HG03097 (cell line): ENCODE measurements at regions not wholly inside any gene's neighbourhood (a gene's known extent, or its start where the extent isn't known, plus 50 kb on each side); places are given as distances from the start of the nearest gene placed in this dataset.

Source experiments
- ATAC-seq: cut with Tn5 transposase; IDR thresholded peaks from one replicate; pipeline ENCODE4 v1.9.1; 2021; ENCODE audit not compliant: unreplicated experiment, low FRiP score

GRCh38 chr6:40274058-40274457, 313.1 kb downstream of the LRFN2 start:
- no peak for ATAC-seq

GRCh38 chr6:40268614-40269013, 318.6 kb downstream of the LRFN2 start:
- no peak for ATAC-seq

GRCh38 chr6:40268166-40268565, 319.0 kb downstream of the LRFN2 start:
- no peak for ATAC-seq

- no peak for ATAC-seq
Observed at GRCh38 chr6:40265615-40266014, 321.5 kb downstream of the LRFN2 start.

- ATAC-seq, result no peak
Observed at GRCh38 chr6:40263970-40264369, 323.2 kb downstream of the LRFN2 start.

- no peak for ATAC-seq
Observed at GRCh38 chr6:40262363-40262762, 324.8 kb downstream of the LRFN2 start.

- no peak for ATAC-seq
Observed at GRCh38 chr6:40258531-40258930, 324.3 kb upstream of the MOCS1 start.

GRCh38 chr6:40256831-40257230, 322.6 kb upstream of the MOCS1 start:
- no peak for ATAC-seq

- no peak for ATAC-seq
Observed at GRCh38 chr6:40256224-40256623, 322.0 kb upstream of the MOCS1 start.

- ATAC-seq, result no peak
Observed at GRCh38 chr6:40253420-40253819, 319.2 kb upstream of the MOCS1 start.

GRCh38 chr6:40252531-40253258, 318.4 kb upstream of the MOCS1 start:
- ATAC-seq, result no peak

GRCh38 chr6:40251637-40252300, 317.5 kb upstream of the MOCS1 start:
- ATAC-seq, result no peak

GRCh38 chr6:40249935-40250334, 315.7 kb upstream of the MOCS1 start:
- ATAC-seq, result no peak

GRCh38 chr6:40247516-40248115, 313.4 kb upstream of the MOCS1 start:
- no peak for ATAC-seq

GRCh38 chr6:40244699-40245098, 310.4 kb upstream of the MOCS1 start:
- no peak for ATAC-seq

GRCh38 chr6:40232698-40233097, 298.4 kb upstream of the MOCS1 start:
- no peak for ATAC-seq

GRCh38 chr6:40227735-40228134, 293.5 kb upstream of the MOCS1 start:
- no peak for ATAC-seq

- no peak for ATAC-seq
Observed at GRCh38 chr6:40222354-40222753, 288.1 kb upstream of the MOCS1 start.

- ATAC-seq, result no peak
Observed at GRCh38 chr6:40219799-40220198, 285.5 kb upstream of the MOCS1 start.

- ATAC-seq, result no peak
Observed at GRCh38 chr6:40210628-40211056, 276.4 kb upstream of the MOCS1 start.

- ATAC-seq, result no peak
Observed at GRCh38 chr6:40205801-40206200, 271.5 kb upstream of the MOCS1 start.

GRCh38 chr6:40205004-40205403, 270.7 kb upstream of the MOCS1 start:
- no peak for ATAC-seq
